OCI-LY7 (cell line): ENCODE measurements at regions not wholly inside any gene's neighbourhood (a gene's known extent, or its start where the extent isn't known, plus 50 kb on each side); places are given as distances from the start of the nearest gene placed in this dataset.

Experiments
- BruUV-seq: library from RNA; stranded (reverse); fragments of 400-500 nt; replicated peaks from 2 replicates; lab custom pipeline; 2021; lab: Mats Ljungman, UMichigan
- CTCF ChIA-PET: fragments of 300-600 bp; sonication (Branson Sonifier 250); formaldehyde crosslinking; loops from one replicate; lab custom pipeline; 2022; ENCODE audit warnings: antibody characterized with exemption; ENCODE audit not compliant: unreplicated experiment; lab: Charles Lee
- POLR2A ChIA-PET: fragments of 300-600 bp; sonication (Branson Sonifier 250); formaldehyde crosslinking; loops from one replicate; lab custom pipeline; 2022; ENCODE audit warnings: antibody characterized with exemption; lab: Charles Lee
- DNase-seq: peaks from one replicate; pipeline ENCODE4 v3.0.0-alpha.2; 2015; ENCODE audit warnings: low spot score
- H2AFZ ChIP-seq: fragments of 200-600 bp; sonication (generic), shearing (Covaris generic); 2 replicates; pipeline ENCODE4 v1.6.1; 2014; ENCODE audit warnings: mild to moderate bottlenecking, antibody characterized with exemption, low read length, moderate library complexity
- H3K27ac ChIP-seq: fragments of 200-600 bp; sonication (generic); 2 replicates; pipeline ENCODE4 v1.5.1; 2014; ENCODE audit warnings: mixed run types, low read depth, mild to moderate bottlenecking, moderate library complexity, low read length, inconsistent platforms; ENCODE audit not compliant: poor library complexity, severe bottlenecking
- H3K36me3 ChIP-seq: fragments of 200-600 bp; sonication (generic); 2 replicates; pipeline ENCODE4 v1.6.1; 2014; ENCODE audit warnings: mild to moderate bottlenecking, antibody characterized with exemption, low read length, moderate library complexity, mixed read lengths; ENCODE audit not compliant: insufficient read depth
- H3K4me1 ChIP-seq: fragments of 200-600 bp; sonication (generic); 2 replicates; pipeline ENCODE4 v1.5.1; 2014; ENCODE audit warnings: mild to moderate bottlenecking, low read length; ENCODE audit not compliant: insufficient read depth, poor library complexity, severe bottlenecking
- H3K4me2 ChIP-seq: fragments of 200-600 bp; sonication (generic); 2 replicates; pipeline ENCODE4 v1.6.1; 2014; ENCODE audit warnings: mild to moderate bottlenecking, low read length
- H3K4me3 ChIP-seq: fragments of 200-600 bp; sonication (generic); 2 replicates; pipeline ENCODE4 v1.5.1; 2014; ENCODE audit warnings: mild to moderate bottlenecking, low read depth, low read length; ENCODE audit not compliant: poor library complexity, severe bottlenecking
- H3K79me2 ChIP-seq: fragments of 200-600 bp; sonication (generic); 2 replicates; pipeline ENCODE4 v1.6.1; 2016; ENCODE audit warnings: low read depth, mild to moderate bottlenecking, low read length, moderate library complexity, mixed read lengths; ENCODE audit not compliant: insufficient read depth
- H3K9me2 ChIP-seq: fragments of 200-600 bp; sonication (generic); 2 replicates; pipeline ENCODE4 v1.6.1; 2016; ENCODE audit warnings: mild to moderate bottlenecking, low read length, mixed read lengths; ENCODE audit not compliant: insufficient read depth
- H3K9me3 ChIP-seq: fragments of 200-600 bp; sonication (generic); 2 replicates; pipeline ENCODE4 v1.6.1; 2014; ENCODE audit warnings: mild to moderate bottlenecking, mixed run types, low read length, mixed read lengths
- H4K20me1 ChIP-seq: fragments of 200-600 bp; sonication (generic); 2 replicates; pipeline ENCODE4 v1.6.1; 2014; ENCODE audit warnings: mild to moderate bottlenecking, antibody characterized with exemption, low read length, moderate library complexity, mixed read lengths; ENCODE audit not compliant: insufficient read depth
- CTCF ChIP-seq: fragments of 200-600 bp; sonication (generic); conservative IDR thresholded peaks from 2 replicates; pipeline ENCODE4 v1.5.1; 2014; ENCODE audit warnings: mild to moderate bottlenecking, antibody characterized with exemption, low read length, moderate library complexity, mixed read lengths
- EZH2phosphoT487 ChIP-seq: fragments of 200-600 bp; sonication (generic); IDR thresholded peaks from 2 replicates; pipeline ENCODE4 v1.6.1; 2018; ENCODE audit warnings: low read depth, borderline replicate concordance, mild to moderate bottlenecking, mixed run types, antibody characterized with exemption, low read length, moderate library complexity, mixed read lengths
- intact Hi-C: fragments of 100-400 bp; cut with micrococcal nuclease; formaldehyde crosslinking; loops from one replicate; pipeline ENCODE4 v1.10.0; 2022; ENCODE audit not compliant: unreplicated experiment

DNA sequence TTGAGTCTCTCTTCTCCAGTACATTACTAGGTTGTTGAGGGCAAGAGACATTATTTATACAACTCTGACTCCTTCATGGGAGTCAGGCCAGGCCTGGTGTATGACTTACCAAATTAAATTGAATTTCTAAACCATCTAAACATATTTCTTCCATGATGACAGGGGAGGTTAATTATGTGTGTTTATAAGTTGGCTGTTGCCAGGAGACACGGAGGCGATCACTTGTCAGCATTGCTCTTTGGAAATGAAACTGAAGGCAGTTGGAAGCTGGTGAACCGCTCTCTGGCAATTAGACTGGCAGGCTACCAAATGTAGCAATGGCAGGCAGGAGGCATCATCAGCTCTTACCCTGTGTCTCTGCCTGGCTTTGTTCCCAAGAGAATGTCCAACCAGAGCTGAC is 241.4 kb downstream of the KCNS3 start:
- no peak for DNase-seq
- no peak overlapping the region for H3K27ac ChIP-seq
- H3K36me3 ChIP-seq: no peaks in the 10 kb centered on the region
- POLR2A ChIA-PET: interaction anchor here (1.3 kb wide), 1 partner anchor 23 kb away, joined by 5 read pairs; no protein-coding TSS in a partner anchor
- BruUV-seq: no TSS peak
- TF ChIP-seq CTCF (no peak), EZH2phosphoT487 (no peak)
- H4K20me1 ChIP-seq: no peaks in the 10 kb centered on the region
- H3K4me2 ChIP-seq: no peak overlapping the region
- H2AFZ ChIP-seq: no peak overlapping the region
- H3K9me2 ChIP-seq: no peaks in the 10 kb centered on the region
- H3K4me3 ChIP-seq: no peak overlapping the region
- no peaks in the 10 kb centered on the region for H3K4me1 ChIP-seq
- intact Hi-C loops: no loop called here
- CTCF ChIA-PET: no interaction called here
- no peaks in the 10 kb centered on the region for H3K79me2 ChIP-seq
- no peaks in the 10 kb centered on the region for H3K9me3 ChIP-seq

GRCh38 chr2:18118703-18119102 is 240.2 kb downstream of the KCNS3 start:
- Histone ChIP-seq H3K9me3 (no peaks in the 10 kb centered on the region), H3K27ac (no peak overlapping the region), H2AFZ (no peak overlapping the region), H3K4me1 (no peaks in the 10 kb centered on the region), H3K9me2 (no peaks in the 10 kb centered on the region), H4K20me1 (no peaks in the 10 kb centered on the region), H3K4me2 (no peak overlapping the region), H3K4me3 (no peak overlapping the region), H3K36me3 (no peaks in the 10 kb centered on the region), H3K79me2 (no peaks in the 10 kb centered on the region)
- ChIA-PET POLR2A (interaction anchor here (0.6 to 1.3 kb wide), 2 partner anchors 21 to 1003 kb away, joined by 4 to 5 read pairs; no protein-coding TSS in a partner anchor), CTCF (no interaction called here)
- intact Hi-C loops: no loop called here
- TF ChIP-seq EZH2phosphoT487: no peak
- no peak for TF ChIP-seq CTCF
- DNase-seq: no peak
- BruUV-seq: no TSS peak

DNA sequence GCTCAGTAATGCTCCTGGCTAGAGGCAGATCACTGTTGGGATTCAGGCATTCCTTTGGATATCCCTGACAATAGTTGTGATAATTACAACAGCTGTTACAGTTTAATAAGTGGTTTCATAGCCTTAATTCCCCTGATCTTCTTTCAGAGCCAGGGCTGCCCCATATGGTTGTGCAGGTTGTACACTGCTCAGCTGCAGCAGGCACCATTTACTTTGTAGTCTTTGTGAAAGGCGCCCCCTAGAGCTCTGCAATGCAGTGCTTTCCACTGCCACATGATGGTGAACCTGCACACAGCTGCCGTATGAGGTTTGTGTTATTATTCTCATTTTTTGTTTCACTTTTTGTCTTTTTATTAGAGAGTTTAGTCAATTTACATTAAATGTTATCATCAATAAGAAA is 239.1 kb downstream of the KCNS3 start:
- DNase-seq: peak; percentile 30
- intact Hi-C loops: loop anchor here (2.0 kb wide), 1 partner anchor 471 kb away; no protein-coding TSS in a partner anchor
- no peak for TF ChIP-seq EZH2phosphoT487
- peak; percentile 71 for TF ChIP-seq CTCF
- Histone ChIP-seq H2AFZ (no peak overlapping the region), H4K20me1 (no peaks in the 10 kb centered on the region), H3K9me2 (no peaks in the 10 kb centered on the region), H3K4me1 (no peaks in the 10 kb centered on the region), H3K36me3 (no peaks in the 10 kb centered on the region), H3K4me3 (no peak overlapping the region), H3K79me2 (no peaks in the 10 kb centered on the region), H3K27ac (no peak overlapping the region), H3K4me2 (no peak overlapping the region), H3K9me3 (no peaks in the 10 kb centered on the region)
- no TSS peak for BruUV-seq
- CTCF ChIA-PET: no interaction called here
- POLR2A ChIA-PET: no interaction called here
